ENCODE measurements at regions not wholly inside any gene's neighbourhood (a gene's known extent, or its start where the extent isn't known, plus 50 kb on each side); places are given as distances from the start of the nearest gene placed in this dataset.

- TF ChIP-seq REST (IDR thresholded peaks at IDR 0.05; ENCODE audit: borderline replicate concordance) = no peak
- TF ChIP-seq EP300 (conservative IDR thresholded peaks at IDR 0.05; ENCODE audit: poor library complexity, severe bottlenecking) = no peak
- TF ChIP-seq POLR2AphosphoS5 (IDR thresholded peaks at IDR 0.05) = no peak
- TF ChIP-seq TAF1 (IDR thresholded peaks at IDR 0.05; ENCODE audit: low read depth) = no peak
- TF ChIP-seq RAD21 (conservative IDR thresholded peaks at IDR 0.05) = no peak
- no peak for TF ChIP-seq SMC3 (conservative IDR thresholded peaks at IDR 0.05; ENCODE audit: poor library complexity)
- TF ChIP-seq EZH2 (IDR thresholded peaks at IDR 0.05; ENCODE audit: borderline replicate concordance, insufficient read depth, low read length, poor library complexity, severe bottlenecking) = no peak
- TF ChIP-seq MXI1 (conservative IDR thresholded peaks at IDR 0.05; ENCODE audit: poor library complexity, severe bottlenecking) = no peak
- no peak for TF ChIP-seq CTCF (IDR thresholded peaks at IDR 0.05; ENCODE audit: poor library complexity, severe bottlenecking)
Observed at GRCh38 chr18:33875029-33875565, 297.1 kb downstream of the ASXL3 start.

GRCh38 chr18:33873112-33873511, 295.1 kb downstream of the ASXL3 start:
- TF ChIP-seq REST (IDR thresholded peaks at IDR 0.05; ENCODE audit: borderline replicate concordance) (no peak), MXI1 (conservative IDR thresholded peaks at IDR 0.05; ENCODE audit: poor library complexity, severe bottlenecking) (no peak), CTCF (IDR thresholded peaks at IDR 0.05; ENCODE audit: poor library complexity, severe bottlenecking) (no peak), POLR2AphosphoS5 (IDR thresholded peaks at IDR 0.05) (no peak)
- Histone ChIP-seq H3K4me2 (ENCODE audit: low read length) (no peak overlapping the region), H3K27ac (ENCODE audit: low read length) (no peak overlapping the region)

More at GRCh38 chr18:33875029-33875565, 297.1 kb downstream of the ASXL3 start:
- Histone ChIP-seq H3K27ac (ENCODE audit: low read length) (no peak overlapping the region), H3K9ac (ENCODE audit: low read length) (no peak overlapping the region), H3K4me3 (ENCODE audit: low read length) (no peak overlapping the region), H4K20me1 (ENCODE audit: insufficient read depth) (no peaks in the 10 kb centered on the region), H3F3A (ENCODE audit: insufficient read depth, low read length, poor library complexity, severe bottlenecking) (no peaks in the 10 kb centered on the region), H2AFZ (ENCODE audit: low read depth, low read length) (no peak overlapping the region), H3K9me3 (ENCODE audit: low read length) (no peaks in the 10 kb centered on the region), H3K27me3 (ENCODE audit: insufficient read depth, low read depth, low read length) (no peaks in the 10 kb centered on the region), H3K79me2 (replicated peaks; ENCODE audit: insufficient read depth, low read length) (no peaks in the 10 kb centered on the region), H3K36me3 (ENCODE audit: insufficient read depth, low read length) (no peaks in the 10 kb centered on the region), H3K4me2 (ENCODE audit: low read length) (no peak overlapping the region), H3K9me2 (ENCODE audit: insufficient read depth, low read length) (no peaks in the 10 kb centered on the region)

More at GRCh38 chr18:33873112-33873511, 295.1 kb downstream of the ASXL3 start:
- no peak overlapping the region for H3K9ac ChIP-seq (ENCODE audit: low read length)
- no peaks in the 10 kb centered on the region for H4K20me1 ChIP-seq (ENCODE audit: insufficient read depth)
- no peak overlapping the region for H2AFZ ChIP-seq (ENCODE audit: low read depth, low read length)
- no peak overlapping the region for H3K4me3 ChIP-seq (ENCODE audit: low read length)
- H3K9me3 ChIP-seq (ENCODE audit: low read length) = no peaks in the 10 kb centered on the region
- no peaks in the 10 kb centered on the region for H3K79me2 ChIP-seq (replicated peaks; ENCODE audit: insufficient read depth, low read length)
- H3K36me3 ChIP-seq (ENCODE audit: insufficient read depth, low read length) = no peaks in the 10 kb centered on the region
- no peaks in the 10 kb centered on the region for H3F3A ChIP-seq (ENCODE audit: insufficient read depth, low read length, poor library complexity, severe bottlenecking)
- no peaks in the 10 kb centered on the region for H3K9me2 ChIP-seq (ENCODE audit: insufficient read depth, low read length)
- H3K27me3 ChIP-seq (ENCODE audit: insufficient read depth, low read depth, low read length) = no peaks in the 10 kb centered on the region

Measured in neural cell (in vitro differentiated cells).